Right lobe of liver (tissue), 4 donors: ENCODE measurements at regions not wholly inside any gene's neighbourhood (a gene's known extent, or its start where the extent isn't known, plus 50 kb on each side); places are given as distances from the start of the nearest gene placed in this dataset.

Experiments used
- POLR2A ChIP-seq: fragments of 450-650 bp; IDR thresholded peaks from one replicate; pipeline ENCODE4 v1.6.1; 2017; ENCODE audit warnings: antibody characterized with exemption, mild to moderate bottlenecking
- TF ChIP-seq, protein P1 (sequence below), 4 donors: fragments of 200-600 bp in 3 of 4; fragments of 450-650 bp in 1 of 4; IDR thresholded peaks; one replicate each; pipeline versions ENCODE4 v1.5.1 to v1.8.0; 2016 to 2022; ENCODE audit warnings: antibody characterized with exemption in 4 of 4, mild to moderate bottlenecking in 2 of 4
- donor health status: DM: no; HTN: no; CAD: no.
- donor health status: DM: no; HTN: no; CAD: no.
- donor health status: DM: no; HTN: yes; CAD: no.

DNA sequence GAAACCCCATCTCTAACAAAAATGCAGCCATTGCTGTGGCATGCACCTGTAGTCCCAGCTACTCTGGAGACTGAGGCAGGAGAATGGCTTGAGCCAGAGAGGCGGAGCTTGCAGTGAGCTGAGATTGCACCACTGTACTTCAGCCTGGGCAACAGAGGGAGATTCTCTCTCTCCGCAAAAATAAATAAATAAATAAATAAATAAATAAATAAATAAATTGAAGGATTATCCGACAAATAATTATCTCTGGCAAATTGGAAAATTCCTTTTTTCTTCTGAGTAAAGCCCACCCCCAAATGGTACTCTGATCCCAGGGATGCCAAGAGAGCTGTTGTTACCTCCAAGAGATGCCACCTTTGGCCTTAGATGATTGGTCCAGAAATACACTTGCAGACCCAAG is 137.9 kb downstream of the SUDS3 start:
- TF ChIP-seq, protein P1, sequence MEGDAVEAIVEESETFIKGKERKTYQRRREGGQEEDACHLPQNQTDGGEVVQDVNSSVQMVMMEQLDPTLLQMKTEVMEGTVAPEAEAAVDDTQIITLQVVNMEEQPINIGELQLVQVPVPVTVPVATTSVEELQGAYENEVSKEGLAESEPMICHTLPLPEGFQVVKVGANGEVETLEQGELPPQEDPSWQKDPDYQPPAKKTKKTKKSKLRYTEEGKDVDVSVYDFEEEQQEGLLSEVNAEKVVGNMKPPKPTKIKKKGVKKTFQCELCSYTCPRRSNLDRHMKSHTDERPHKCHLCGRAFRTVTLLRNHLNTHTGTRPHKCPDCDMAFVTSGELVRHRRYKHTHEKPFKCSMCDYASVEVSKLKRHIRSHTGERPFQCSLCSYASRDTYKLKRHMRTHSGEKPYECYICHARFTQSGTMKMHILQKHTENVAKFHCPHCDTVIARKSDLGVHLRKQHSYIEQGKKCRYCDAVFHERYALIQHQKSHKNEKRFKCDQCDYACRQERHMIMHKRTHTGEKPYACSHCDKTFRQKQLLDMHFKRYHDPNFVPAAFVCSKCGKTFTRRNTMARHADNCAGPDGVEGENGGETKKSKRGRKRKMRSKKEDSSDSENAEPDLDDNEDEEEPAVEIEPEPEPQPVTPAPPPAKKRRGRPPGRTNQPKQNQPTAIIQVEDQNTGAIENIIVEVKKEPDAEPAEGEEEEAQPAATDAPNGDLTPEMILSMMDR (IDR thresholded peaks at IDR 0.05) = no peak
- TF ChIP-seq POLR2A = no peak
